ENCODE measurements at regions not wholly inside any gene's neighbourhood (a gene's known extent, or its start where the extent isn't known, plus 50 kb on each side); places are given as distances from the start of the nearest gene placed in this dataset.

- H3K27ac ChIP-seq, result no peak overlapping the region
- H3K4me1 ChIP-seq, result no peaks in the 10 kb centered on the region
- no peaks in the 10 kb centered on the region for H3K27me3 ChIP-seq (replicated peaks in 1 of 7)
- no peak for TF ChIP-seq POLR2AphosphoS5 (IDR thresholded peaks at IDR 0.05)
- no peak for TF ChIP-seq POLR2A (IDR thresholded peaks at IDR 0.05)
- TF ChIP-seq, protein P1, sequence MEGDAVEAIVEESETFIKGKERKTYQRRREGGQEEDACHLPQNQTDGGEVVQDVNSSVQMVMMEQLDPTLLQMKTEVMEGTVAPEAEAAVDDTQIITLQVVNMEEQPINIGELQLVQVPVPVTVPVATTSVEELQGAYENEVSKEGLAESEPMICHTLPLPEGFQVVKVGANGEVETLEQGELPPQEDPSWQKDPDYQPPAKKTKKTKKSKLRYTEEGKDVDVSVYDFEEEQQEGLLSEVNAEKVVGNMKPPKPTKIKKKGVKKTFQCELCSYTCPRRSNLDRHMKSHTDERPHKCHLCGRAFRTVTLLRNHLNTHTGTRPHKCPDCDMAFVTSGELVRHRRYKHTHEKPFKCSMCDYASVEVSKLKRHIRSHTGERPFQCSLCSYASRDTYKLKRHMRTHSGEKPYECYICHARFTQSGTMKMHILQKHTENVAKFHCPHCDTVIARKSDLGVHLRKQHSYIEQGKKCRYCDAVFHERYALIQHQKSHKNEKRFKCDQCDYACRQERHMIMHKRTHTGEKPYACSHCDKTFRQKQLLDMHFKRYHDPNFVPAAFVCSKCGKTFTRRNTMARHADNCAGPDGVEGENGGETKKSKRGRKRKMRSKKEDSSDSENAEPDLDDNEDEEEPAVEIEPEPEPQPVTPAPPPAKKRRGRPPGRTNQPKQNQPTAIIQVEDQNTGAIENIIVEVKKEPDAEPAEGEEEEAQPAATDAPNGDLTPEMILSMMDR (IDR thresholded peaks at IDR 0.05 in 8 of 11, conservative IDR thresholded peaks at IDR 0.05 in 3 of 11), result no peak
- H3K36me3 ChIP-seq, result no peaks in the 10 kb centered on the region
- no peak overlapping the region for H3K4me3 ChIP-seq
- DNase-seq, result no peak
- peaks cover 0 to 30% (median 17%) of the 10 kb centered on the region in 8 donors for H3K9me3 ChIP-seq
- 63 to 78% (median 69%) methylated on average over 2 of the region's 2 CpGs for WGBS, 5 donors
- intact Hi-C loops (cut with DNase I; ENCODE audit: low total_unique reads), result no loop called here
These were observed 1447.4 kb upstream of the TMEM132C start for GRCh38 chr12:126819554-126819953.

DNA sequence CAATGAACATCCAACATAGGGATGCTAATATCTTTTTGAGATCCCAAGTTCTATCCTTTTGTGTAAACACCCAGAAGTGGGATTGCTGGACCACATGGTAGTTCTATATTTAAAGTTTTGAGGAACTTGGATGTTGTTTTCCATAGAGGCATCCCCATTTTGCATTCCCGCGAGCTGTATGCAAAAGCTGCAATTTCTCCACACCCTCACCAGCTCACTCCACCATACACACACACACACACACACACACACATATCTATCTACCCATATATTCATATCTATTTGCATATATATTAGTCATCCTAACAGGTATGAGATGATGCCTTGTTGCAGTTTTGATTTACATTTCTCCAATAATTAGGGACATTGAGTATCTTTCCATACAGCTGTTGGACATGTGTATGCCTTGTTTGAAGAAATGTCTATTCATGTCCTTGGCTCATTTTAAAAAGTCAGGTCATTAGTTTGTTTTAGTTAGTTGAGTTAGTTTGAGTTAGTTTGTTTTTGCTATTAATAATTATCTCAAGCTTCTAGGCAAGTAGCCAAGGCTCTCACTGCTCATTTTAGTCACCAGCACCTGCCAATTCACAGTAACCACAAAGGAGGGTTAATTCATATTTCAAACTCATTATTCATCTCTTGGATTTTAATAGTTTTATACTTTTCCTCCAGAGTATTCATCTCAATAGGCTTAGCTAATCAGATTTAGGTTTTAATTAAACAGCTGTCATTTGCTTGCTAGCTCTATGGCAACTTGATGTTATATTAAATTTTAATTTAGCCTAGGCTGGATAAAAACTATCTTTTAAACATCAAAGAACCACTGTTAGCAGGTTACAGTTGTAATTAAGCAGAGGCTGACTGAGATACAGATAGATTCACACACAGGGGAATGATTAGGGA is 1435.9 kb upstream of the TMEM132C start:
- H3K4me3 ChIP-seq, result no peak overlapping the region
- peaks cover 0 to 10% (median 0%) of the 10 kb centered on the region in 7 donors for H3K27me3 ChIP-seq (replicated peaks in 1 of 7)
- 94 to 98% (median 94%) methylated on average over 2 of the region's 2 CpGs for WGBS, 5 donors
- intact Hi-C loops (cut with DNase I; ENCODE audit: low total_unique reads), result no loop called here
- TF ChIP-seq, protein P1 (IDR thresholded peaks at IDR 0.05 in 8 of 11, conservative IDR thresholded peaks at IDR 0.05 in 3 of 11), result no peak
- TF ChIP-seq POLR2A (IDR thresholded peaks at IDR 0.05) (no peak), POLR2AphosphoS5 (IDR thresholded peaks at IDR 0.05) (no peak)
- no peak overlapping the region for H3K27ac ChIP-seq
- no peaks in the 10 kb centered on the region for H3K4me1 ChIP-seq
- H3K9me3 ChIP-seq, result peaks cover 0 to 34% (median 19%) of the 10 kb centered on the region in 8 donors
- no peaks in the 10 kb centered on the region for H3K36me3 ChIP-seq
- DNase-seq, result no peak

DNA sequence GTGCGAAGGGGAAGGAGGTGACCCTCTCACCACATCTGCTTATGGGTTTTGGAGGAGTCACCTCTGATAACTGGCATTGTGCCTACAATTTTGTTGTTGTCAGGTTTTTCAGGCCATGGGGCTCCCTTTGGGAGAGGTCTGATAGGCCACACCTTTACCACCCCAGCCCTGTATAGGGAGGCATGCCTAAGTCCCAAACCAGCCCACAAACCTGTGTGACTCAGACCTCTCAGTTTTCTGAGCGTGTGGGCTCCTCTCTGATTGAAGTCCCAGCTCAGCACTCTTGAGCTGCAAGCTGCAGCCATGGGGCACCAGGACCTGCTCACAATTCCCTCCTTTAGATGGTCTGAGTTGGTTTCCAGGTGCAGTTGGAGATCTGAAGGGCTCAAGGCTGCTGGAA is 1429.3 kb upstream of the TMEM132C start:
- Histone ChIP-seq H3K4me1 (no peaks in the 10 kb centered on the region), H3K27ac (no peak overlapping the region), H3K9me3 (peaks cover 0 to 66% (median 48%) of the 10 kb centered on the region in 8 donors), H3K36me3 (no peaks in the 10 kb centered on the region), H3K27me3 (replicated peaks in 1 of 7) (peaks cover 0 to 6% (median 0%) of the 10 kb centered on the region in 7 donors), H3K4me3 (no peak overlapping the region)
- WGBS, 5 donors, result 30 to 88% (median 54%) methylated on average over 2 of the region's 2 CpGs
- no peak for DNase-seq
- no peak for TF ChIP-seq POLR2AphosphoS5 (IDR thresholded peaks at IDR 0.05)
- TF ChIP-seq POLR2A (IDR thresholded peaks at IDR 0.05), result no peak
- TF ChIP-seq, protein P1 (IDR thresholded peaks at IDR 0.05 in 8 of 11, conservative IDR thresholded peaks at IDR 0.05 in 3 of 11), result no peak
- intact Hi-C loops (cut with DNase I; ENCODE audit: low total_unique reads), result no loop called here

- Histone ChIP-seq H3K27ac (no peak overlapping the region), H3K4me3 (no peak overlapping the region), H3K36me3 (no peaks in the 10 kb centered on the region), H3K9me3 (peaks cover 0 to 4% (median 0%) of the 10 kb centered on the region in 8 donors), H3K27me3 (replicated peaks in 1 of 7) (no peaks in the 10 kb centered on the region), H3K4me1 (no peaks in the 10 kb centered on the region)
- TF ChIP-seq, protein P1 (IDR thresholded peaks at IDR 0.05 in 8 of 11, conservative IDR thresholded peaks at IDR 0.05 in 3 of 11), result no peak
- TF ChIP-seq POLR2A (IDR thresholded peaks at IDR 0.05) (no peak), POLR2AphosphoS5 (IDR thresholded peaks at IDR 0.05) (no peak)
- intact Hi-C loops (cut with DNase I; ENCODE audit: low total_unique reads), result no loop called here
- 71 to 81% (median 72%) methylated on average over 9 of the region's 9 CpGs for WGBS, 5 donors
- DNase-seq, result no peak
These were observed 1422.9 kb upstream of the TMEM132C start for GRCh38 chr12:126843915-126844669.
